GM18951 (cell line): ENCODE measurements at regions not wholly inside any gene's neighbourhood (a gene's known extent, or its start where the extent isn't known, plus 50 kb on each side); places are given as distances from the start of the nearest gene placed in this dataset.

Source experiments
- POLR2A ChIP-seq: IDR thresholded peaks from 4 replicates; pipeline ENCODE4 v1.6.1; 2011; ENCODE audit warnings: mild to moderate bottlenecking; ENCODE audit not compliant: insufficient read length, insufficient read depth; ENCODE audit errors: extremely low read depth
- in situ Hi-C: fragments of 300-500 bp; cut with MboI; formaldehyde crosslinking; loops from one replicate; pipeline ENCODE4 v1.12.0; 2022; ENCODE audit warnings: low sequenced_read_pairs, mixed read lengths, inconsistent platforms; ENCODE audit not compliant: unreplicated experiment

DNA sequence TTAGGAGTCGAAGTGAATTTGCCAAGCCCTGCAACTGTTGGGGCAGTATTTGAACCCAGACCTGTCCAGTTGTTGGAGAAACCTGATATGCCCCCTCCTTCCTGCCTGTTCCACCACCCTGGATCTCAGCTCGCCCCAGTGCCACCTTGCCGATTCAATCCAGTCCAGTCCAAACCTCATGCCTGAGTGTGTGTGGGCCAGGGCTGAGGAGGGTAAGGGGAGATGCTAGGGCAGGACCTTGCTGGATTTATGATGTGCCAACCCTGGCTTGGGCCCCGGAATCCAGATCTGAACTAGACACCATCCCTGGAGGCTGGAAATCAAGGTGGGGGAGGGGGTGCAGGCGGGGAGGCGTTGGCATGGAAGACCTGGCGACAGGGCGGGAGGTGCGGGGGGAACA lies 98.9 kb upstream of the WNT4 start:
- TF ChIP-seq POLR2A = no peak
- in situ Hi-C loops = no loop called here

DNA sequence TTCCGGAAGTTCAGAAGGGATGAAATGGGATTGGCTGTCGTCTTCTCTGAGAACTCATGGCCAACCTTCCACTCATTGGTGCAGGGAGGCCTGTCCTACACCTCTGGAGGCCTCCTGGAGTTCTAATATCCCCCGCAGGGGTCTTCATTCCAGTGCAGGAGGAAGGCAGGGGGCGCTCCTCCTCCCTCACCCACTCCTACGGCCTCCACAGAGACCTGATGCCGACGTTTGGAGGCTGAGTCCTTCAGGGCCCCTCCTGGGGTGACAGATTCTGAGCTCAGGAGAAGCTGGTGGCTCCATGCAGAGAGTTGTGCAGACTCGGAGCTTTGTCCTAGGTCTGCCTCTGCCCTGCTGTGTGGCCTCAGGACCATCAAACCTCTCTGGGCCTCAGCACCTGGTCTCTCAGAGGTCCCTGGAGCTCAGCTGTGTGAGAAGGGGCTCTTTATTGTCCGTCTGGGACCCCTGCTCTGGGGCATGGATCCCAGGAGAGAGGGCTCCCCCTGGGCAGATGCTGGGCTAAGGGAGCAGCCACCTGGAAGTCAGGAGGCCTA lies 102.3 kb upstream of the WNT4 start:
- TF ChIP-seq POLR2A = no peak
- in situ Hi-C loops = no loop called here

DNA sequence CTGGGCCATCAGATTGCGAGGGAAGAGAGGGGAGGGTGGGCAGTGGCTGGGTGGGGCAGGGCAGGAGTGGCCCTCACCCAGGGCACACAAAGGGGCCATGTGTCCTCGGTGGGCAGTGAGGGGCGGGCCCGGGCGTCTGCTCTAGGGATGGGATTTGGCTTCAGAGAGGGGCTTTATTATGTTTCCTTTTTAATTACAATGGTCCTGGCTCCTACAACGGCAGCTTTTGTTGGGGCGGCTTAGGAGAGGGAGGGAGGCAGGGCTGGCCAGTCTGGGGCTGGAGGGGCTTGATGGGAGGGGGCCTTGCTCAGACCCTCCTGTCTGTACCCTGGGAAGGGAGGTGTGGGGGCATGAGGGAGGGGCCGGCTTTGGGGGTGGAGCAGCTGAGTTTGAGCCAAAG lies 102.8 kb upstream of the WNT4 start:
- no peak for TF ChIP-seq POLR2A
- in situ Hi-C loops = no loop called here

DNA sequence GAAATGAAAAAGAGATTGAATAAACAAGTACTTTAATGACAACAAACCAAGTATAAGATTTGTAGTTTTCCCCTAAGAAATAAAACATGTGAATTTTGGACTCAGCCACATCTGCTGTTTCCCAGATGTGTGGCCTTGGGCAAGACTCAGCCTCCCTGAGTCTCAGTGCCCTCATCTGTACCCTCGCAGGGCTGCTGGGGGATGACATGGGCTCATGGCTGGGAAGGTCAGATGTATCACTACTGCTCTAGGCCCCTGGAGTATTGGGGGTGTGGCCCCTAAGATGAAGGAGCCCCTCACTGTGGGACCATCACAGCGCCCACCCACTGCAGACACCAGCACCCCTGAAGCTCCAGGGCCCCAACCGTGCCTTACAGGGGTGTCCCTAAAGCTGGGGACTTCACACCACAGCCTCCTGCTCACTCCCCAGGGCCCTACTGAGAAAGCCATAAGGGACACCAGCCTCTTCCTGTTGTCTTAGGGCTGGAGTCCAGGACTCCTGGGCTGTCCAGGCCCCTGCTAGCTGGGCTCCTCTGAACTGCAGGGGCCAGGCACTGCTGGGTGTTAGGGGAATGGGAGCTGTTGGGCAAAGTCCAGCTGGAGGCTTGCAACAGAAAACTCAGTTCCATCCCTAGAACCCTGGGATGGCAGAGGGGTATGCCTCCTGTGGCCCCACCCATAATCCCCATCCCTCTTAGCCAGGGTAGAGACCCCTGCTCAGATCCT lies 104.0 kb upstream of the WNT4 start:
- TF ChIP-seq POLR2A = no peak
- in situ Hi-C loops = no loop called here

DNA sequence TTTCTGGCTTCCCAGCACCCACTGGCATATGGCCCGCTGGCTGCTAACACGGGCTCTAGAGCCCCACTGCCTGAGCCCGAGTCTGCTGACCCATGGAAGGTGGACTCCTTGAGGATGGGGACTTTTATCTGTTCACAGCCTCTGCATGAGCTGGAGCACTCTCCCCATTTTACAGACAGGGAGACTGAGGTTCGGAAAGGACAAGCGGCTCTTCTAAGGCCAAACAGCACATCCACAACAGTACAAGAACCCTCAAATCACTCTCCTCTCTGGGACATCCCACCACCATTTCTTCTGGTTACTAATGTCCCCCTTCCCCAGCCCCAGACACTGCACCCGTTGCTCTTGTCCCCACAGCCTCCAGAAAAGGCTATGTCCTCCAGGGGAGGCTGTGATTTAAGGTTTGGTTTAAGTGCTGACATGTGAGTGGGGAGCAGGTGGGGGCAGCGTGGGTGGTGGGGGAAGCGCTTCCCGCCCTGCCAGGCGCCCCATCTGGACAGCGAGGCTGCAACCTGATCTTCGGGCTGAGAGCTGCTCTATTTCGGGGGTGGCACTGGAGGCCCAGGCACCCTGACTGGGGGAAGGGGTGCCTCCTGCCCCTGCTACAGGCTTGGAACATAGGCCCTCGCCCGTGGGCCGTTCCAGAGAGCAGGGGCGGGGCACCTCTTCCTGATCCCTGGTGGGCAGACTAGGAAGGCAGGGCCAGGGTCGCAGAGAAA lies 104.8 kb upstream of the WNT4 start:
- no peak for TF ChIP-seq POLR2A
- in situ Hi-C loops = no loop called here

DNA sequence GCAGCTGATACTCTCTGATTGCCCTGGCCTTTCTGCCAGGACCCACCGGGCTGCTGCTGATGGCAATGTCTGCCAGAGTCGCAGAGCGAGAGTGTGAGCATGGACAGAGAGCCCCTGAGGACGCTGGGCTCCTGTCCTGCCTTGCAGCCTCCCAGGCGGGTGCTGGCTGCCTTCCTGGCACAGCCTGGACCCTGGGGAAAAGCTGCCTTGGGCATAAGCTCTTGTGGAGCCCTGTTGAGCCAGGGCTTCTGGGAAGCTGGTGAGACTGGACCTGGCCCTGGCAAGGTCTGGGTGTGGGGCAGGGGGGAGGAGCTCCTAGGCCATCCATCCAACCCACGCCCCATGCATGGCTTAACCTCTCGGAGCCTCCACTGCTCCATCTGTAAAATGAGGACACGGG lies 105.8 kb upstream of the WNT4 start:
- TF ChIP-seq POLR2A = no peak
- in situ Hi-C loops = no loop called here

DNA sequence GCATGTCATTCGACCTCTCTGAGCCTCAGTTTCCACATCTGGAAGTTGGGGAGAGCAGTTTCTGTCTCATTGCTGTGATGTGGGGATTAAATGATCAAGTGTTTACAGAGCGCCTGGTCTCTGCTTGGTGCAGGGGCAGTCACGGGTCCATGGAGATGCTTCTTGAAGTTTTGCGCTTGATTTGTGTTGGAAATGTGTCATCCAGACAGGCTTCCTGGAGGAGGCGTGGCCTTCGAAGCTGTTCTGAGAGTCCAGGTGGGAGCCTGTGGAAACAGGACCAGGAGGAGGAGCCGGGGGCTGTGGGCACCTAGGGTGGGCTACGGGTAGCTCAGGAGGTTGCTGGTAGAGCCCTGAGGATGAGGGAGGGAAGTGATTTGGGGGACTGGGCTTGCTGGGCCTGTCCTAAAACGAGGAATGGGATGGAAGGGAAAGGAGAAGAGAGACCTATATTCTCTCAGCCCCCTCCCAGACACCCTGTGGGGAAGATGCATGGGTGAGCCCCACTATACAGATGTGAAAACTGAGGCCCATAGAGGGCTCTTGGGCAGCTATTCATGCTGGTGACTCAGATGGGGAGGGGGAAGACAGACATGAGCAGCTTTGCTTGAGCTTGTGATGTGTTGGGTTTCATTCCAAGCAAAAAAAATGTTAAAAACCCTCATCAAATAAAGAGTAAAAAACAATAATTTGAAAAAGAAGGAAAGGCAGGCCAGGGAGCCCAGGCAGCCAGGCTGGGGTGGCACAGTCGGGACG lies 107.2 kb upstream of the WNT4 start:
- in situ Hi-C loops = no loop called here
- no peak for TF ChIP-seq POLR2A

DNA sequence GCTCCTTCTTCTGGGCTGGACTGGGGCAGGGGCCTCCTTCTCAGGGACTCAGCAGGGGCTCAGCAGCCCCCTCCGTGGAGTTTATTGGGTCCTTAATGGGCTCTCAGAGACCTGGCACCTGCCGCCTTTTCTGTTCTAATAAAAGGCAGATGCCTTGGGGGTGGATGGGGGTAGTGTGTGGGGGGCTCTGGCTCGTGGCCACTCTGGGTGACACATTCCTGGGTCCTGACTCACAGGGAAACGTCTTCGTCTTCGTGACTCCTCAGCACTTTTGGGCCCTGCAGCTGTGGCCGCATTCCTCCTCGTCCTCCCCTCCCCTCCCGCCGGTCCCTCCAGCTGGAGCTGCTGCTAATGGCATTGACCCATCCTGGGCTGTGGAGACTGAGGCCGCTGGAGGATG lies 107.8 kb upstream of the WNT4 start:
- in situ Hi-C loops = no loop called here
- TF ChIP-seq POLR2A = no peak

DNA sequence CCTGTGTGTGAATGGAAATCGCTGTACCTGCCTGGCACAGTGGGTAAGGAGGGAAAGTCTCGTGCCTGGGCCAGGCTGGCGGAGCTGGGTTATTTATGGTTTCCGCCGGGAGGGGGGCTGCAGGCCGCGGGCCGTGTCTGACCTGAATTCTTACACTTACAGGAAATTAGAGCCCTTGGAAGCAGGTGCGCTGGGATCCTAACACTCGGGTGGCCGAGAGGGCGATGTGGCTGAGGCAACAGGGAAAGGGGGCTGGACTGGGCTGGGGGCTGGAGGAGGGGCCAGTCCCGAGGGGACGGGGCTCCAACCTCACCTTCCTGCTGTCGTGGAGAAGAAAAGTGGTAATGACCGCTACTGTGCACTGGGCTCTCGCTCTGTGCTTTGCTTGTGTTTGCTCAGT lies 109.4 kb upstream of the WNT4 start:
- TF ChIP-seq POLR2A = no peak
- in situ Hi-C loops = no loop called here

DNA sequence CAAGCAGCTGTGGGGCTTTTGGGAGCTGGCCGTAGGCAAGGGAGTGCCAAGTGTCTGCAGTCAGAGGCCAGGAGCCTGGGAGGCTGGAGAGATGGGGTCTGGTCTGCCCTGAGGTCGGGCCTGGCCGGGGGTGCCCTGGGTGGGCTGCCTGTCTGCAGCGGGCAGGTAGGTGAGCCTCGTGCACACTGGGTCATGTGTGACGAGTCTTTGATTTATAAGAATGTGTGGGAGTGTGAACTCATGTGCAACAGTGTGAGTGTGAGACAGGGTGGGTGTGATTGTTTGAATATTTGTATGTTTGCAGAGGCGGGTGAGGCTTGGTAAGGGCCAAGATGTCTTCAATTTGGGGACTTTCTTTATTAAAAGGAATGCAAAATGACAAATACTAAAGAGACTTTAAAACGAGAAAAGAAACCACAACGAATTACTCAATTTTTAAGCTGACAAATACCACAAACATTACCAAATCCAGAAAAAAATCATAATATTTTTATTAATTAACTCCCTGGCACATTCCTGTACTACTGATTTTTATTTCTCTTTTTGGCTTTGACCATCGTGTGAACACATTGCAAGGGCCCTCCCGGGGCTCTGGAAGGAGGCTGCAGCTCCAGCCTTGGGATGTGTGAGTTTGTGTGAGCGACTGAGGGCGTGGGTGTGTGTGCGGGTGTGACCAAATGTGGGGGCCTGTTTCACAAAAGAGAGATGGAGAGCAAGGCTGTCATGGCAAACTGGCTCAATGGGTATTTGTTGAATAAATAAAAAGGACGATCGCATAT lies 110.3 kb upstream of the WNT4 start:
- TF ChIP-seq POLR2A = no peak
- in situ Hi-C loops = no loop called here

DNA sequence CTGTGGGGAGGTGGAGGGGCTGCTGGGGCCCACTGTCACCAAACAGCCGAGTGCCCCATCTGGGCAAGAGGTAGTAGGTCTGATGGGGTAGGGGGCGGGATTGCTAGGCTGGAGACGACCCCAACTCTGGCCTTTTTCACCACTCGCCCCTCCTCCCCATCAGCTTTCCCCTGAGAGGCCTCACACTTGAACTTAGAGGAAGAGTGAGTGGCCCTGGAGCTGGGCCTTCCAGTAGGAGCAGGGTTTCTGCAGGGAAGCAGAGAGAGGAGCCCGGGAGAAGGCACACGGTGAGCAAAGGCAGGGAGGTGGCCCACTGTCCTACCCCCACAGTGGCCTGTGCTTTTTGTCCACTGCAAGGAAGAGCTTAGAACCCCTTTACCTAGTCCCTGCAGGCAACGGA lies 111.9 kb upstream of the WNT4 start:
- in situ Hi-C loops = no loop called here

DNA sequence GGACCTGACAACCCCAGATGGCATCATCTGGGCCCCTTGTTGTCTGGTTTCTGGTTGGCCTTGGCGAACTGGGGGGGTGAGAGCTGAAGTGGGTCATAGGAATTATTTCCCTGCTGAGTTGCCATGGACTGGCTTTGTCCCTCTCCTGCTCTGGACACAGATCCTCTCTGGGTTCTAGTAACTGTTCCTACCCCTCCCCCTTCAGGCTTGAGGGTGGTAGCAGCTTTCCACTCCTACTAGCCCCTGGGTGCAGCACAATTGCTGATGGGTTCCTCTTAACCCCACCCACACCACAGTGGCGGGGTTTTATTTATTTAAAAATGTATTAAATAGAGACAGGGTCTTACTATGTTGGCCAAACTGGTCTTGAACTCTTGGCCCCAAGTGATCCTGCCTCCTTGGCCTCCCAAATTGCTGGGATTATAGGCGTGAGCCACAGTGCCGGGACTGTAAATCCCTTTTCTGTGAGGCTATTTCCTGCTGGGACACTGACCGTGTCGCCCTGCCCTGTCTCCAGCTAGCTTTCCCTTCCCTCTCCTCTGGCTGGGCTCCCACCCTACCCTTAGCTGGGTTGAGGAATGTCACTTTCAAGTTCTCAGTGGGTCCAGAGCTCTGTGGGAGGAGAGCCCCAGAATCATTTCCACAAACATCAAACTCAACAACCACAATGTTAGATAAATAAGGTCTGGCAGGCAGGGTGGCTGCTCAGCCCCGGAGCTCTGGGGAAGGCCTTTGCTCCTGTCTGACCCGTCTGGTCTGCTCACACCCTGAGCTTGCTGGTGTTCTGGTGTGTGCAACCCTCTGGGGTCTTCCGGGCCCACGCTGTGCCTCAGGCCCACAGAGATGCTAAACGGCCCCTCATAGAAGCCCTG lies 112.7 kb upstream of the WNT4 start:
- in situ Hi-C loops = no loop called here

More for the DNA sequence above, 111.9 kb upstream of the WNT4 start:
- TF ChIP-seq POLR2A = no peak

More for the DNA sequence above, 112.7 kb upstream of the WNT4 start:
- TF ChIP-seq POLR2A = no peak
